Adrenal gland (tissue), 9 donors: ENCODE measurements at regions not wholly inside any gene's neighbourhood (a gene's known extent, or its start where the extent isn't known, plus 50 kb on each side); places are given as distances from the start of the nearest gene placed in this dataset.

Experiments used
- DNase-seq, 7 donors: peaks; one replicate each; pipeline ENCODE4 v3.0.0-alpha.2; 2019 to 2020
- H3K27ac ChIP-seq, 5 donors: fragments of 200-600 bp; sonication (generic) in 4 of 5; 1 replicate in 3 of 5; 2 replicates in 2 of 5; pipeline versions ENCODE4 v1.5.1 to v1.8.0; 2016 to 2020; ENCODE audit warnings: mild to moderate bottlenecking in 1 of 5
- H3K27me3 ChIP-seq: fragments of 200-600 bp; 2 replicates; pipeline ENCODE4 v1.8.0; 2021
- H3K36me3 ChIP-seq, 2 donors: fragments of 200-600 bp; replicated peaks in 1 of 2; 1 replicate in 1 of 2; 2 replicates in 1 of 2; pipeline versions ENCODE4 v1.5.1 to v1.8.0; 2018 to 2022
- H3K4me1 ChIP-seq, 2 donors: fragments of 200-600 bp; replicated peaks in 1 of 2; 1 replicate in 1 of 2; 2 replicates in 1 of 2; pipeline versions ENCODE4 v1.5.1 to v1.8.0; 2018 to 2021
- H3K4me3 ChIP-seq, 4 donors: fragments of 200-600 bp; sonication (generic) in 3 of 4; one replicate each; pipeline ENCODE4 v1.5.1; 2016 to 2018
- H3K9me3 ChIP-seq, 3 donors: fragments of 200-600 bp; sonication (generic) in 1 of 3; replicated peaks in 1 of 3; 1 replicate in 2 of 3; 2 replicates in 1 of 3; pipeline versions ENCODE4 v1.5.1 to v1.8.0; 2016 to 2021
- POLR2A ChIP-seq, 2 donors: fragments of 450-650 bp; IDR thresholded peaks; one replicate each; pipeline ENCODE4 v1.6.1; 2017; ENCODE audit warnings: antibody characterized with exemption in 2 of 2, mild to moderate bottlenecking in 2 of 2, moderate library complexity in 1 of 2
- WGBS, 4 donors: extraction: QIAGEN DNeasy Blood & Tissue Kit in 2 of 4; methylation state at CpG; one replicate each; pipeline versions ENCODE4 v1.1.5 to v1.1.7; 2013 to 2017; 5-methylcytosine and 5-hydroxymethylcytosine counted together
- intact Hi-C, 2 donors: fragments of 100-400 bp; cut with DNase I; formaldehyde crosslinking; loops; one replicate each; pipeline versions ENCODE4 v1.14.1 to v1.15.0; 2022 to 2023
- TF ChIP-seq, protein P1 (sequence below), 6 experiments: fragments of 450-650 bp in 4 of 6; fragments of 200-600 bp in 2 of 6; sonication (generic) in 1 of 6; IDR thresholded peaks; 1 replicate in 5 of 6; 2 replicates in 1 of 6; pipeline versions ENCODE4 v1.5.1 to v1.8.0; 2016 to 2021; ENCODE audit warnings: antibody characterized with exemption in 6 of 6, mild to moderate bottlenecking in 2 of 6, moderate library complexity in 1 of 6
- donor health status: healthy with polysubstance abuse.
- donor health status: Bipolar disorder and iron deficiency.
- donor health status: DM: yes; HTN: yes; CAD: no.
- donor health status: DM: no; HTN: no; CAD: no.
- donor health status: DM: no; HTN: no; CAD: no.

GRCh38 chr11:87444993-87445392 is 407.3 kb downstream of the TMEM135 start:
- Histone ChIP-seq H3K27me3 (no peaks in the 10 kb centered on the region), H3K4me1 (no peaks in the 10 kb centered on the region), H3K27ac (no peak overlapping the region), H3K9me3 (no peaks in the 10 kb centered on the region), H3K4me3 (no peak overlapping the region), H3K36me3 (no peaks in the 10 kb centered on the region)
- intact Hi-C loops: no loop called here
- TF ChIP-seq, protein P1, sequence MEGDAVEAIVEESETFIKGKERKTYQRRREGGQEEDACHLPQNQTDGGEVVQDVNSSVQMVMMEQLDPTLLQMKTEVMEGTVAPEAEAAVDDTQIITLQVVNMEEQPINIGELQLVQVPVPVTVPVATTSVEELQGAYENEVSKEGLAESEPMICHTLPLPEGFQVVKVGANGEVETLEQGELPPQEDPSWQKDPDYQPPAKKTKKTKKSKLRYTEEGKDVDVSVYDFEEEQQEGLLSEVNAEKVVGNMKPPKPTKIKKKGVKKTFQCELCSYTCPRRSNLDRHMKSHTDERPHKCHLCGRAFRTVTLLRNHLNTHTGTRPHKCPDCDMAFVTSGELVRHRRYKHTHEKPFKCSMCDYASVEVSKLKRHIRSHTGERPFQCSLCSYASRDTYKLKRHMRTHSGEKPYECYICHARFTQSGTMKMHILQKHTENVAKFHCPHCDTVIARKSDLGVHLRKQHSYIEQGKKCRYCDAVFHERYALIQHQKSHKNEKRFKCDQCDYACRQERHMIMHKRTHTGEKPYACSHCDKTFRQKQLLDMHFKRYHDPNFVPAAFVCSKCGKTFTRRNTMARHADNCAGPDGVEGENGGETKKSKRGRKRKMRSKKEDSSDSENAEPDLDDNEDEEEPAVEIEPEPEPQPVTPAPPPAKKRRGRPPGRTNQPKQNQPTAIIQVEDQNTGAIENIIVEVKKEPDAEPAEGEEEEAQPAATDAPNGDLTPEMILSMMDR (IDR thresholded peaks at IDR 0.05): no peak
- WGBS, 4 donors: 81 to 100% (median 90%) methylated on average over 1 of the region's 1 CpG
- no peak for DNase-seq

- no peak overlapping the region for H3K4me3 ChIP-seq
- intact Hi-C loops: no loop called here
- H3K27me3 ChIP-seq: no peaks in the 10 kb centered on the region
- no peak for TF ChIP-seq POLR2A (IDR thresholded peaks at IDR 0.05)
- no peaks in the 10 kb centered on the region for H3K9me3 ChIP-seq
- H3K4me1 ChIP-seq: no peaks in the 10 kb centered on the region
- no peak overlapping the region for H3K27ac ChIP-seq
- no peak for DNase-seq
- no peaks in the 10 kb centered on the region for H3K36me3 ChIP-seq
- 63 to 80% (median 78%) methylated on average over 2 of the region's 2 CpGs for WGBS, 4 donors
Observed at GRCh38 chr11:87443707-87444106, 406.0 kb downstream of the TMEM135 start.

GRCh38 chr11:87440076-87440770 is 402.5 kb downstream of the TMEM135 start:
- intact Hi-C loops: no loop called here
- Histone ChIP-seq H3K27me3 (no peaks in the 10 kb centered on the region), H3K4me1 (no peaks in the 10 kb centered on the region), H3K9me3 (no peaks in the 10 kb centered on the region), H3K27ac (no peak overlapping the region), H3K4me3 (no peak overlapping the region), H3K36me3 (no peaks in the 10 kb centered on the region)
- 79 to 92% (median 89%) methylated on average over 3 of the region's 3 CpGs for WGBS, 4 donors
- no peak for TF ChIP-seq POLR2A (IDR thresholded peaks at IDR 0.05)
- TF ChIP-seq, protein P1 (IDR thresholded peaks at IDR 0.05): no peak
- DNase-seq: no peak

DNA sequence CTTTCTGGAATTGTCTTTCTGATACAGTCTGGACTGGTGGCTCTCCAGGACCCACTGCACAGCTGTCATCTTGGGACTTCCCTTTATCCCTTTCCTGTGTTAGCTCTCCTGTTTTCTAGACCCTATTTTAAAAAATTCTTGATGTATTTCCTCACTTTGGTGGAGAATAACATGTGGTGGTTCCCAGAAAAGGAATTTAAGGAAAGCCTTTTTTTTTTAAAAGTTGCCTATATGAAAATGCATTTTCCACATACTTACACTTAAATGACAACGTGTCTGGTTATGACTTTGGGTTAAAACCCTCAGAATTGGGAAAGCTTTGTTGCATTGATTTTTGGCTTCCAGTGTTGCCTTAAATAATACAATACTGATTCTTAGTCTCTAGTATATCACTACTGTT is 400.7 kb downstream of the TMEM135 start:
- WGBS, 4 donors: 83 to 89% (median 86%) methylated on average over 1 of the region's 1 CpG
- Histone ChIP-seq H3K4me3 (no peak overlapping the region), H3K9me3 (no peaks in the 10 kb centered on the region), H3K4me1 (no peaks in the 10 kb centered on the region), H3K27ac (no peak overlapping the region), H3K36me3 (no peaks in the 10 kb centered on the region), H3K27me3 (no peaks in the 10 kb centered on the region)
- TF ChIP-seq, protein P1 (IDR thresholded peaks at IDR 0.05): no peak
- no peak for TF ChIP-seq POLR2A (IDR thresholded peaks at IDR 0.05)
- intact Hi-C loops: no loop called here
- DNase-seq: no peak

- intact Hi-C loops: no loop called here
- Histone ChIP-seq H3K27ac (no peak overlapping the region), H3K27me3 (no peaks in the 10 kb centered on the region), H3K4me3 (no peak overlapping the region), H3K9me3 (no peaks in the 10 kb centered on the region), H3K4me1 (no peaks in the 10 kb centered on the region), H3K36me3 (no peaks in the 10 kb centered on the region)
- no peak for DNase-seq
- no peak for TF ChIP-seq POLR2A (IDR thresholded peaks at IDR 0.05)
- TF ChIP-seq, protein P1 (IDR thresholded peaks at IDR 0.05): no peak
Observed at GRCh38 chr11:87437844-87438223, 400.1 kb downstream of the TMEM135 start.
